Astrocyte of the spinal cord (primary cell): ENCODE measurements at regions not wholly inside any gene's neighbourhood (a gene's known extent, or its start where the extent isn't known, plus 50 kb on each side); places are given as distances from the start of the nearest gene placed in this dataset.

Experiments used
- DNase-seq: peaks from one replicate; pipeline ENCODE4 v3.0.0; 2011; ENCODE audit warnings: low read depth, low spot score
- H3K4me3 ChIP-seq: 2 replicates; pipeline ENCODE4 v1.5.1; 2011; ENCODE audit warnings: low read depth, mild to moderate bottlenecking, low read length, moderate library complexity
- CTCF ChIP-seq: IDR thresholded peaks from 2 replicates; pipeline ENCODE4 v1.5.1; 2012; ENCODE audit warnings: low read depth, mild to moderate bottlenecking, low read length, inconsistent platforms
- in situ Hi-C: cut with HindIII; loops from 2 replicates; pipeline ENCODE4 v1.10.0; 2017; ENCODE audit warnings: low sequenced_read_pairs

GRCh38 chr9:85185486-85186217, 516.1 kb downstream of the NTRK2 start:
- no peak for TF ChIP-seq CTCF
- peak; percentile 3 for DNase-seq
- in situ Hi-C loops = no loop called here

GRCh38 chr9:85182383-85182782, 512.9 kb downstream of the NTRK2 start:
- in situ Hi-C loops = no loop called here
- no peak for TF ChIP-seq CTCF
- DNase-seq = no peak
- no peak overlapping the region for H3K4me3 ChIP-seq

More at GRCh38 chr9:85185486-85186217, 516.1 kb downstream of the NTRK2 start:
- no peak overlapping the region for H3K4me3 ChIP-seq

- in situ Hi-C loops = no loop called here
These were observed 508.9 kb downstream of the NTRK2 start for GRCh38 chr9:85178474-85178873.

GRCh38 chr9:85173967-85174366, 504.4 kb downstream of the NTRK2 start:
- TF ChIP-seq CTCF = no peak
- no peak for DNase-seq
- in situ Hi-C loops = no loop called here
- H3K4me3 ChIP-seq = no peak overlapping the region

More at GRCh38 chr9:85178474-85178873, 508.9 kb downstream of the NTRK2 start:
- no peak for TF ChIP-seq CTCF
- no peak for DNase-seq
- no peak overlapping the region for H3K4me3 ChIP-seq

- no peak overlapping the region for H3K4me3 ChIP-seq
- in situ Hi-C loops = no loop called here
- no peak for TF ChIP-seq CTCF
These were observed 502.8 kb downstream of the NTRK2 start for GRCh38 chr9:85172001-85172978.

GRCh38 chr9:85171163-85171562, 501.6 kb downstream of the NTRK2 start:
- TF ChIP-seq CTCF = no peak
- no peak overlapping the region for H3K4me3 ChIP-seq
- in situ Hi-C loops = no loop called here
- DNase-seq = no peak

More at GRCh38 chr9:85172001-85172978, 502.8 kb downstream of the NTRK2 start:
- DNase-seq = peak; percentile 1
